ENCODE measurements at regions not wholly inside any gene's neighbourhood (a gene's known extent, or its start where the extent isn't known, plus 50 kb on each side); places are given as distances from the start of the nearest gene placed in this dataset.

- no peaks in the 10 kb centered on the region for H3K36me3 ChIP-seq (ENCODE audit: control insufficient read depth, insufficient read depth, low read length)
These were observed 727.6 kb upstream of the ID2 start for GRCh38 chr2:7954234-7954633.

GRCh38 chr2:7956126-7956689, 725.6 kb upstream of the ID2 start:
- H3K36me3 ChIP-seq (ENCODE audit: control insufficient read depth, insufficient read depth, low read length): no peaks in the 10 kb centered on the region
- no peak overlapping the region for H3K9ac ChIP-seq (ENCODE audit: low read depth, low read length)
- peaks cover 3% of the 10 kb centered on the region for H3K4me1 ChIP-seq (ENCODE audit: control insufficient read depth, insufficient read depth, low read length)
- no peaks in the 10 kb centered on the region for H3K27me3 ChIP-seq (ENCODE audit: control insufficient read depth, insufficient read depth, low read length)
- H3K9me3 ChIP-seq (ENCODE audit: control insufficient read depth, insufficient read depth, low read length): no peaks in the 10 kb centered on the region
- no peak overlapping the region for H3K4me3 ChIP-seq (ENCODE audit: low read depth, low read length)

More at GRCh38 chr2:7954234-7954633, 727.6 kb upstream of the ID2 start:
- Histone ChIP-seq H3K4me1 (ENCODE audit: control insufficient read depth, insufficient read depth, low read length) (peaks cover 3% of the 10 kb centered on the region), H3K27me3 (ENCODE audit: control insufficient read depth, insufficient read depth, low read length) (no peaks in the 10 kb centered on the region), H3K4me3 (ENCODE audit: low read depth, low read length) (no peak overlapping the region), H3K9me3 (ENCODE audit: control insufficient read depth, insufficient read depth, low read length) (no peaks in the 10 kb centered on the region), H3K9ac (ENCODE audit: low read depth, low read length) (no peak overlapping the region)

- Histone ChIP-seq H3K27me3 (ENCODE audit: control insufficient read depth, insufficient read depth, low read length) (no peaks in the 10 kb centered on the region), H3K4me1 (ENCODE audit: control insufficient read depth, insufficient read depth, low read length) (peaks cover 6% of the 10 kb centered on the region), H3K4me3 (ENCODE audit: low read depth, low read length) (no peak overlapping the region), H3K36me3 (ENCODE audit: control insufficient read depth, insufficient read depth, low read length) (no peaks in the 10 kb centered on the region), H3K9me3 (ENCODE audit: control insufficient read depth, insufficient read depth, low read length) (no peaks in the 10 kb centered on the region), H3K9ac (ENCODE audit: low read depth, low read length) (no peak overlapping the region)
These were observed 720.3 kb upstream of the ID2 start for GRCh38 chr2:7961550-7961949.

GRCh38 chr2:7962161-7962560, 719.7 kb upstream of the ID2 start:
- no peaks in the 10 kb centered on the region for H3K36me3 ChIP-seq (ENCODE audit: control insufficient read depth, insufficient read depth, low read length)
- peaks cover 6% of the 10 kb centered on the region for H3K4me1 ChIP-seq (ENCODE audit: control insufficient read depth, insufficient read depth, low read length)
- H3K4me3 ChIP-seq (ENCODE audit: low read depth, low read length): no peak overlapping the region
- no peaks in the 10 kb centered on the region for H3K9me3 ChIP-seq (ENCODE audit: control insufficient read depth, insufficient read depth, low read length)
- H3K27me3 ChIP-seq (ENCODE audit: control insufficient read depth, insufficient read depth, low read length): no peaks in the 10 kb centered on the region
- no peak overlapping the region for H3K9ac ChIP-seq (ENCODE audit: low read depth, low read length)

- H3K36me3 ChIP-seq (ENCODE audit: control insufficient read depth, insufficient read depth, low read length): no peaks in the 10 kb centered on the region
- no peaks in the 10 kb centered on the region for H3K27me3 ChIP-seq (ENCODE audit: control insufficient read depth, insufficient read depth, low read length)
- H3K9me3 ChIP-seq (ENCODE audit: control insufficient read depth, insufficient read depth, low read length): no peaks in the 10 kb centered on the region
- peaks cover 6% of the 10 kb centered on the region for H3K4me1 ChIP-seq (ENCODE audit: control insufficient read depth, insufficient read depth, low read length)
- no peak overlapping the region for H3K9ac ChIP-seq (ENCODE audit: low read depth, low read length)
- no peak overlapping the region for H3K4me3 ChIP-seq (ENCODE audit: low read depth, low read length)
These were observed 718.1 kb upstream of the ID2 start for GRCh38 chr2:7963787-7964186.

- no peaks in the 10 kb centered on the region for H3K9me3 ChIP-seq (ENCODE audit: control insufficient read depth, insufficient read depth, low read length)
- no peaks in the 10 kb centered on the region for H3K36me3 ChIP-seq (ENCODE audit: control insufficient read depth, insufficient read depth, low read length)
- peaks cover 6% of the 10 kb centered on the region for H3K4me1 ChIP-seq (ENCODE audit: control insufficient read depth, insufficient read depth, low read length)
- no peak overlapping the region for H3K4me3 ChIP-seq (ENCODE audit: low read depth, low read length)
- no peaks in the 10 kb centered on the region for H3K27me3 ChIP-seq (ENCODE audit: control insufficient read depth, insufficient read depth, low read length)
- no peak overlapping the region for H3K9ac ChIP-seq (ENCODE audit: low read depth, low read length)
These were observed 715.8 kb upstream of the ID2 start for GRCh38 chr2:7966032-7966431.

- no peaks in the 10 kb centered on the region for H3K36me3 ChIP-seq (ENCODE audit: control insufficient read depth, insufficient read depth, low read length)
- H3K9me3 ChIP-seq (ENCODE audit: control insufficient read depth, insufficient read depth, low read length): no peaks in the 10 kb centered on the region
- H3K4me3 ChIP-seq (ENCODE audit: low read depth, low read length): no peak overlapping the region
- H3K4me1 ChIP-seq (ENCODE audit: control insufficient read depth, insufficient read depth, low read length): peaks cover 3% of the 10 kb centered on the region
- H3K27me3 ChIP-seq (ENCODE audit: control insufficient read depth, insufficient read depth, low read length): no peaks in the 10 kb centered on the region
- H3K9ac ChIP-seq (ENCODE audit: low read depth, low read length): no peak overlapping the region
These were observed 714.0 kb upstream of the ID2 start for GRCh38 chr2:7967707-7968405.

GRCh38 chr2:7969756-7970515, 711.9 kb upstream of the ID2 start:
- Histone ChIP-seq H3K27me3 (ENCODE audit: control insufficient read depth, insufficient read depth, low read length) (no peaks in the 10 kb centered on the region), H3K4me1 (ENCODE audit: control insufficient read depth, insufficient read depth, low read length) (peaks cover 5% of the 10 kb centered on the region), H3K4me3 (ENCODE audit: low read depth, low read length) (no peak overlapping the region), H3K36me3 (ENCODE audit: control insufficient read depth, insufficient read depth, low read length) (no peaks in the 10 kb centered on the region), H3K9me3 (ENCODE audit: control insufficient read depth, insufficient read depth, low read length) (no peaks in the 10 kb centered on the region), H3K9ac (ENCODE audit: low read depth, low read length) (no peak overlapping the region)

- H3K27me3 ChIP-seq (ENCODE audit: control insufficient read depth, insufficient read depth, low read length): no peaks in the 10 kb centered on the region
These were observed 710.6 kb upstream of the ID2 start for GRCh38 chr2:7971248-7971647.

GRCh38 chr2:7971841-7972240, 710.0 kb upstream of the ID2 start:
- H3K9me3 ChIP-seq (ENCODE audit: control insufficient read depth, insufficient read depth, low read length): no peaks in the 10 kb centered on the region
- peaks cover 5% of the 10 kb centered on the region for H3K4me1 ChIP-seq (ENCODE audit: control insufficient read depth, insufficient read depth, low read length)
- H3K4me3 ChIP-seq (ENCODE audit: low read depth, low read length): no peak overlapping the region
- no peak overlapping the region for H3K9ac ChIP-seq (ENCODE audit: low read depth, low read length)
- H3K36me3 ChIP-seq (ENCODE audit: control insufficient read depth, insufficient read depth, low read length): no peaks in the 10 kb centered on the region
- H3K27me3 ChIP-seq (ENCODE audit: control insufficient read depth, insufficient read depth, low read length): no peaks in the 10 kb centered on the region

More at GRCh38 chr2:7971248-7971647, 710.6 kb upstream of the ID2 start:
- no peak overlapping the region for H3K4me3 ChIP-seq (ENCODE audit: low read depth, low read length)
- no peaks in the 10 kb centered on the region for H3K9me3 ChIP-seq (ENCODE audit: control insufficient read depth, insufficient read depth, low read length)
- no peaks in the 10 kb centered on the region for H3K36me3 ChIP-seq (ENCODE audit: control insufficient read depth, insufficient read depth, low read length)
- peaks cover 5% of the 10 kb centered on the region for H3K4me1 ChIP-seq (ENCODE audit: control insufficient read depth, insufficient read depth, low read length)
- no peak overlapping the region for H3K9ac ChIP-seq (ENCODE audit: low read depth, low read length)

- no peaks in the 10 kb centered on the region for H3K9me3 ChIP-seq (ENCODE audit: control insufficient read depth, insufficient read depth, low read length)
- peaks cover 5% of the 10 kb centered on the region for H3K4me1 ChIP-seq (ENCODE audit: control insufficient read depth, insufficient read depth, low read length)
- no peak overlapping the region for H3K4me3 ChIP-seq (ENCODE audit: low read depth, low read length)
- no peaks in the 10 kb centered on the region for H3K36me3 ChIP-seq (ENCODE audit: control insufficient read depth, insufficient read depth, low read length)
- no peaks in the 10 kb centered on the region for H3K27me3 ChIP-seq (ENCODE audit: control insufficient read depth, insufficient read depth, low read length)
- no peak overlapping the region for H3K9ac ChIP-seq (ENCODE audit: low read depth, low read length)
These were observed 709.2 kb upstream of the ID2 start for GRCh38 chr2:7972670-7973069.
